ENCODE measurements at regions not wholly inside any gene's neighbourhood (a gene's known extent, or its start where the extent isn't known, plus 50 kb on each side); places are given as distances from the start of the nearest gene placed in this dataset.
"Not testable (repeated sequence)": the region's sequence is repeated elsewhere in the genome, so short reads cannot be mapped to it uniquely, and the experiment has no call there.

DNA sequence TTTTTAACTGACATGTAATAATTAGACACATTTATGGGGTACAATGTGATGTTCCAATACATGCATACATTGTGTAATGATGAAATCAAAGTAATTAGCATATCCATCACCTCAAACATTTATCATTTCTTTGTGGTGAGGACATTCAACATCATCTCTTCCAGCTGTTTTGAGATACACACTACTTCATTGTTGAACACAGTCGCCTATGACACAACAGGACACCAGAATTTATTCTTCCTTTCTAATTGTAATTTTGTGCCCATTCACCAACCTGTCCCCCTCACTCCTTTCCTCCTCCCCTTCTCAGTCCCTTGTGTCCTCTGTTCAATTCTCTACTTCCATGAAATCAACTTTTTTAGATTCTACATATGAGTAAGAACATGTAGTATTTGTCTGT lies 113.4 kb upstream of the CBLB start:
- DNase-seq, result no peak

- no peak for DNase-seq
Measured at GRCh38 chr3:105984837-105985236, 116.0 kb upstream of the CBLB start.

GRCh38 chr3:105986343-105986742 lies 117.5 kb upstream of the CBLB start:
- DNase-seq, result not testable (repeated sequence)

DNA sequence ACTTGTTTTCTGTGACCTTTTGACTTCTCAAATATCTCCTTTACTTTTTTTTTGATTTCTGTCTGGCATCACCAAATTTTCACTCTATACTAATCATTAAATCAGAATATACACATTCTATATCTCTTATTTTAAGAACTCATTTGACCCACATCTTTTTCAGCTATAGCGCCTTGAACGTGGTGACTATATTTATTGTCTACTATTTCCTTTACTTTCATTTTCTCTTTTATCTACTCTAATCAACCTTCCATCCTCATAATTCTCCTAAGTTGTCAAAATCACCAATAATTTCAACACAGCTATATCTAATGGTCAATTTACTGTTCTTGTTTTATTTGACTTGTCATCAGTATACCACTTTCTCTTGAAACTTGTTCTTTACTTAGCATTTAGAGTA lies 119.0 kb upstream of the CBLB start:
- no peak for DNase-seq

DNA sequence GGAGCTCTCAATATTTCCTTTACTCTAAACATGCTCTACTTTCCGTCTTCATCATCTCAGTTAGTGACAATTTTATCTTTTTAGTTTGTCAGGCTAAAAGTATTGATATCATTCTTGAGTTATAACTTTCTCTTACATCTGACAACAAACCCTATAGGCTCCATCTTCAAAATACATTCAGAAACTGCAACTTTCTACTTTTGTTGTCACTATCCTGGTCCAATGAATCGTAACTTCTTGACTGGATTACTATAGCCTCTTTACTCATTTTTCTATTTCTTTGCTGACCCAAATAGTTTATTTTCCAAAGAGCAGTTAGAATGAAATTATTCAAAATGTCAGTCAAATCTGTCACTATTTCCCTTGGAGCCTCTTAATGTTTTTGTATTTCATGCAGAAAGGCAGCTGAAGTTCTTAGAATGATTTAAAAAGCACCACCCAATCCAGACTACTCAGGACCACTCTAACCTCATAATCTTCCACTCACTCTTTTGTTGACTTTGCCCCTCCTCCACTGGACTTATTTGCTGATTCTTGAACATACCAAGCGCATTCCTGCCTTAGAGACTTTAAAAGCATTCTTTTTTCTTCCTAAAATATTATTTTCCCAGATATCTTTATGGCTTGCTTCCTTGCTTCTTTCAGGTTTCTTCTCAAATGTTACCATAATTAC lies 119.9 kb upstream of the CBLB start:
- no peak for DNase-seq

DNA sequence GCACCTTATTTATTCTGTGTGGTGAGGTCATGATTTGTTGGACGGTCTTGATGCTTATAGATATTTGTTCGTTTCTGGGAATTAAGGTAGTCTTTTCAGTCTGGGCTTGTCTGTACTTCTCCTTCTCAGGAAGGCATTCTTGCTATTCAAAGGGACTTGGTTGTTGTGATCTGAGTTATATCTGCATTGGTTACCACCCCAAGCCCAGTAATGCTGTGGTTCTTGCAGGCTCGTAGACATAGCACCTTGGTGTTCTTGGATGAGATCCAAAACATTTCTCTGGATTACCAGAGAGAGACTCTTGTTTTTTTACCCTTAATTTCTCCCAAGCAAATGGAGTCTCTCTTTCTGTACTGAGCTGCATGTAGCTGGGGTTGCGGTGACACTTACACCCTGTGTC lies 128.0 kb upstream of the CBLB start:
- DNase-seq, result no peak

DNA sequence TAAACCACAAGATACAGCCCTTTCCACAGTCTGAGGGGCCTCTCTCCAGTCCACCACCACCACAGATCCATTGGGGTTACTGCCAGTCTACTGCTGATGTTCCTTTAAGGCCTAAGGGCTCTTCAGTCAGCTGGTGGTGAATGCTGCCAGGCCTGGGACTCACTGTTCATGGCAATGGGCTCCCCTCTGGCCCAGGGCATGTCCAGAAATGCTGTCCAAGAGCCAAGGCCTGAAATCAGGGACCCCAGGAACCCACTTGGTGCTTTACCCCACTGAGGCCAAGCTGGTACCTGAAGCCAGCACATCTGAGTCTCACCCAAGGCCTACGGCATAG lies 128.6 kb upstream of the CBLB start:
- no peak for DNase-seq

DNA sequence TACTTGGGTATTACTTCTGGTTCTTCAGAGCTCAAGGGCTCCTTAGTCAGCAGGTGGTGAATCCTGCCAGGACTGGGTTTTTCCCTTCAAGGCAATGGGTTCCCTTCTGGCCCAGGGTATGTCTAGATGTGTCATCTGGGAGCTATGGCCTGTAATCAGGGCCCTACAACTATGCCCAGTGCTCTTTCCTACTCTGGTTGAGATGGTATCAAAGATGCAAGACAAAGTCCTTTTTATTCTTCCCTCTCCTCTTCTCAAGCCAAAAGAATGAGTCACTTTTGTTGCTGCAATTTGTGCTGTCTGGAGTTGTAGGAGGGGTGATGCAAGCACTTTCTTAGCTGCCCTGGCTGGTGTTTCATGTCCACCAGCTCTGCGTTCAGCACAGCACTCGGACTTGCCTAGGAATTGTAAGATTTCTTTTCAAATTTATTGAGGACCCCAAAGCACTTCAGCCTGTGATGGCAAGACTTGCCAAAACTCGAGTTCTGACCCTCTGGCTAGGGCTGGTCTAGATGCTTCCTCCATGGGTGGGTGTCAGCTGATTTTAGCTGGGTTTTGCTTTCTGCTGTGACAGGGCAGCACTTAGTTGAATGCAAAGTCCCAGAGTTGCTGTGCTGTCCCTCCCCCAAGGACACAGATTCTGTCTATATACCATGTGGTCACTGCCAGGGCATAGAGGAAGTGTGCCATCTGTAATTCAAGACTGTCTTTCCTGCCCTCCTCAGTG lies 129.2 kb upstream of the CBLB start:
- DNase-seq, result no peak

GRCh38 chr3:105999856-106000255 lies 131.0 kb upstream of the CBLB start:
- DNase-seq, result no peak

- no peak for DNase-seq
Measured at GRCh38 chr3:106001923-106002322, 133.1 kb upstream of the CBLB start.

- DNase-seq, result no peak
Measured at GRCh38 chr3:106004137-106004681, 135.4 kb upstream of the CBLB start.

- no peak for DNase-seq
Measured at GRCh38 chr3:106004826-106005225, 136.0 kb upstream of the CBLB start.

GRCh38 chr3:106006001-106006400 lies 137.2 kb upstream of the CBLB start:
- DNase-seq, result no peak

DNA sequence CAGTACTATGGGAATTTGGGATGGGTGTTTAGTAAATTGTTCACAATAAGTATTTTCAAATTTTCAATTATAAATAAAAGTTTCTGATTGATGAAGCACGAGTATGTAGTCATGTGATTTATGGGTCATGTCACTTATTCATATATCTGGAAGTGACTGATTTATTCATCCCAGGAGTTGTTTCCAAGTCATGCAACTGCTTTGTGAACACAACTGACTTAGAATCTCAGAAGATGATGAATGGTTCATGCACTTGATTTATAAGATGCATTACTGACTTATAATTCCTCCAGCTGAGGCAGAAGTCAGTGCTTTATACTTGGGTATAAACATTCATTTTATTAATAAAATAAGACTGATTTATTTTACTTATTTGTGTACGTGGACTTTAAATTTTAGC lies 137.8 kb upstream of the CBLB start:
- DNase-seq, result no peak

DNA sequence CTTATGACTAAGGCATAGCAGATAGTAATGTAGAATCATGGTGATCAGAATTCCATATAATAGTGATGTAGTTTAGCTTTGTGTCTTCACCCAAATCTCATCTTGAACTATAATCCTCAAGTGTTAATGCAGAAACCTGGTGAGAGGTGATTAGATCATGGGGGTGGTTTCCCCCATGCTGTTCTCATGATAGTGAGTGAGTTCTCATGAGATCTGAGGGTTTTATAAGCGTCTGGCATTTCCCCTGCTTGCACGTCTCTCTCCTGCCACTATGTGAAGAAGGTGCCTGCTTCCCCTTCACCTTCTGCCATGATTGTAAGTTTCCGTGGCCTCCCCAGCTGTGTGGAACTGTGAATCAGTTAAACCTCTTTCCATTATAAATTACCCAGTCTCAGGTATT lies 138.7 kb upstream of the CBLB start:
- no peak for DNase-seq

GRCh38 chr3:106008766-106009165 lies 140.0 kb upstream of the CBLB start:
- no peak for DNase-seq

- no peak for DNase-seq
Measured at GRCh38 chr3:106010829-106011228, 142.0 kb upstream of the CBLB start.

DNA sequence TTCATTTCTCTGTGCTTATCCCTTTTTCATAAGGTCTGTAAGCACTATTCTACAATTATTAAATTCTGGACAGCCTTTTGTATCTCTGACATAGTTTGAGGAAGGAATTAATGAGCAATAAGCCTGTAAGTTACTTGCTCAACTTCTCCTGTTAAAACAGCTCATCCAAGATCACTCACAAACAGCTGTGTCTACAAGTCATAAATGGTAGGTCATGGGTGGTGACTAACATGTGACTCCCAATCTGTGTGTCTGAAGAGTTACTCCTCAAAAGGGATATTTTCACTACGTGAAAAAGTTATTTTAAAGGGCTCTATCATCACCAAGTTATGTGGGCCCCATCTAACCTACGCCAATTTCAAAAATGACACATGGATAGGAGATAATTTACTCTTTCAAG lies 145.2 kb upstream of the CBLB start:
- no peak for DNase-seq

GRCh38 chr3:106014518-106014917 lies 145.7 kb upstream of the CBLB start:
- no peak for DNase-seq

DNA sequence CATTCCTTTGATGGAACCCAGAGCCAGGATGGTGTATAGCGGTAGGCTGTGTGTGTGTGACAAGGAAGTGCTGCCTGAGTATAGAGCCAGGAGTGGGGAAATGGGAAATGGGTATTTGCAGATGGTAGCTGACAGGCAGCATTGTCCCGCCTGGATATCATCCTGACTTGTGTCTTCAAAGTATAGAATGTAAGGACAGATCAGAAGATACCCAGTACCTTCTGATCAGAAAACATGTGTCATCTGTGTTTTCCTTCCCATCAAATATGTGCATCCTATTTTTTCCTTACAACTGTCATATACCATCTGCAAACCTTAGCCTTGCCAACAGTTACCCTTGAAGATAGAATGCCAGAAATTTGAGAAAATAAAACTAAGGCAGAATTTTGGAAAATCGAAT lies 146.2 kb upstream of the CBLB start:
- no peak for DNase-seq

DNA sequence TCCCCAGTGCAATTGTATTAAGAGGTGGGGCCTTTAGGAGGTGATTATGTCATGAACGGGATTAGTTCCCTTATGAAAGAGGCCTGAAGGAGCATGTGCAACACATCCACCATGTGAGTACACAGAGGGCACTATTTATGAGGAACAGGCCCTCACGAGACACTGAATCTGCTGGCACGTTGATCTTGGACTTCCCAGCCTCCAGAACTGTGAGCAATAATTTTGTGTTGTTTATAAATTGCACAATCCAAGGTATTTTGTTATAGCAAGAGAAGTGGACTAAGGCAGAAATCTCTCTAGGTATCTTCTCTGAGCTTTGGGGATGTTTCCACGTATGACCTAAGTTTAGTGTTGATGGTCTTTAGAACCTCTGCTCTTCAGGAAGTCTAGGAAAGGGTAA lies 149.3 kb upstream of the CBLB start:
- DNase-seq, result no peak

DNA sequence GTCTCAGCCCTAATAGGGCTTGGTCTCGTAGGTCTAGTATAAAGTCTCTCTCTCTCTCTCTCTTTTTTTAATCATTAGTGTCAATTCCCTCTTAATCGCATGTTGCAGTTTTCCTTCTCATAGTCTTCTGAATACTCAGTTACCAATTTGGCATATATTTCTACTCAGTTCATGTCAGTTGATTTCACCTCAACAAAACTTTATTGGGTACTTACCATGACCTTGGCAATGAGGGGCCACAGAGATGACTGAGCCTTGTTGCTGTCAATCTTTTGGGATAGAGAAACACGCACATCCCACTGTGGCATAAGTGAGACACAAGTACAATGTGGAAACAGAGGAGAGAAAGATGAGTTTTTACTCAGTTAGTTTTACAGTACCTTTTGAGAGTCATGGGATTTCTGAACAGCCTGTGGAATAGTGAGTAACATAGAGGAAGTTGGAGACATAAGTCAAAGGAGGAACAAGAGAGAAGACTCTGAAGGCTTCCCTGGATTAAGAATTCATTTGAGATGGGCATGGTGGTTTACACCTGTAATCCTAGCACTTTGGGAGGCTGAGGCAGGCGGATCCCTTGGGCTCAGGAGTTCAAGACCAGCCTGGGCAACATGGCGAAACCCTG lies 150.2 kb upstream of the CBLB start:
- no peak for DNase-seq

DNA sequence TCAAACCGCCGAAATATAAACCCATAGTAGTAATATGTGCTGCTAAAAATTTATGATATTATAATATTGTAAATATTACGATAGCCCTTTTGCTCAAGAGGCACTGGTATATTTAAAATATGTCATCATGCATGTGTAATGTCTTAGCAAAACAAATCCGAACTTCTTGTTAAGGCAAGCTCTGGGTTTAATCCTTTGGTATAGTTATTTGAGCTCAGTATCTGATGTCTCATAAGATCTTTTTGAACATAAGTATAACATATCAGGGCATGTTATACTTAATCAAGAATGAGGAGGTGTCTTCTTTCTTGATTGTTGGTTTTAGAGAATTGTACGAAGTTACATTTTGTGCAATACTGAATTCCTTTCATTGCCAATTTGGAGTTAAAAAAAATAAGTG lies 154.1 kb upstream of the CBLB start:
- DNase-seq, result no peak

GRCh38 chr3:106025151-106025722 lies 156.4 kb upstream of the CBLB start:
- DNase-seq, result no peak
